ENCODE measurements at regions not wholly inside any gene's neighbourhood (a gene's known extent, or its start where the extent isn't known, plus 50 kb on each side); places are given as distances from the start of the nearest gene placed in this dataset.

DNA sequence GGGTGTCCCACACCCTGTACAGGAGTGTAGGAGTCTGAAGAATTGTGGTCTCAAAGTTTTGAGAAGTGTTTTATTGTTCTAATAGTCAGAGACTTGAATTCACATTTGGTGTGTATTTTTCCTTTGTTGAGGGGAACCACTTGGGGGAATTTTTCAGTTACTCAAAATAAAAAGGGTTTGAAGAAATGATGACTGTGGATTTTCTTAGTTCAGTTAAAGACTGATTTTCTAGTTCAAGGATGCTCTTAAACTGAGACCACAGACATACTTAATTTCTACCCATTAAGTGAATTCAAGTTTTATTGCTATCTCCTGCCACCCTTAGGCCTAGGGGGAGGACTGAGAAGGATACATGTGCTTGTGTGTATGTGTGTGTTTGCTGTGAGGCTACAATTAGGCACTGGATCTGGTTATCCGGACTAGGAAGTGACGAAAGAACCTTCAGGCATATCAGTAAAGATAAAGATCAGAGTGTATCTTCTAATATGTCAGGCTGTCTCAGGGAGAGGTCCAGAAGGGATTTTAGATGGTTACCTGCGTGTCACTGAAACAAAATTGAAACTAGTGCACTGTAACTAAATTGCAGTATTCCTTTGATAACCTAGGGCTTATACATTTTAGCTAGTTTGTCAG, 234.9 kb upstream of the DACH1 start:
- ATAC-seq: no peak
- no peak overlapping the region for H3K4me3 Mint-ChIP-seq
- no peaks in the 10 kb centered on the region for H3K4me1 Mint-ChIP-seq
- H3K27me3 Mint-ChIP-seq: no peaks in the 10 kb centered on the region
- no peak for DNase-seq
- H3K27ac Mint-ChIP-seq: no peak overlapping the region
- H3K9me3 Mint-ChIP-seq: no peaks in the 10 kb centered on the region

- Mint-ChIP-seq H3K27me3 (no peaks in the 10 kb centered on the region), H3K4me1 (no peaks in the 10 kb centered on the region), H3K4me3 (no peak overlapping the region), H3K9me3 (no peaks in the 10 kb centered on the region), H3K27ac (no peak overlapping the region)
- DNase-seq (no peak), ATAC-seq (no peak)
Measured at GRCh38 chr13:72100339-72100738, 233.3 kb upstream of the DACH1 start.

GRCh38 chr13:72097568-72097967, 230.6 kb upstream of the DACH1 start:
- Mint-ChIP-seq H3K27ac (no peak overlapping the region), H3K27me3 (no peaks in the 10 kb centered on the region), H3K4me3 (no peak overlapping the region), H3K4me1 (no peaks in the 10 kb centered on the region), H3K9me3 (no peaks in the 10 kb centered on the region)
- DNase-seq (no peak), ATAC-seq (no peak)

DNA sequence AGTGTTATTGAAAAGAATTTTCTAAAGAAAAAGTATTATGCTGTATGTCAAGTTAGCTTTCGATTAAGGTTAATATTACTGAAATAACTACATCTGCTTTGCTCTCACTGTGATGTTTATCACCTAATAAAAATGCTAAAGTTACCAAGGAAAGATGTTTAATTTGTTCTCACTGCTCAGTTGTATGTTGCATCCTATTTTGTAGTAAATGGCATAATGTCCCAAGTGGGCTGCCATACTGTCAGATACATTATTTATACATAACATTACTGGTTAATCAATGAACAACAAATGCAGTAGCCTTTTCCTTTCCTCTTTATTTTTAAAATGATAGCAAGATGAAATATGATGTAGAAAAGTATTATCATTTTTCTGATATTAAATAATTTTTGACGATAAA, 226.3 kb upstream of the DACH1 start:
- no peak overlapping the region for H3K4me3 Mint-ChIP-seq
- ATAC-seq (no peak), DNase-seq (no peak)
- H3K27me3 Mint-ChIP-seq: no peaks in the 10 kb centered on the region
- H3K9me3 Mint-ChIP-seq: peaks cover 6 to 8% of the 10 kb centered on the region in 2 donors
- H3K4me1 Mint-ChIP-seq: no peaks in the 10 kb centered on the region
- H3K27ac Mint-ChIP-seq: no peak overlapping the region

DNA sequence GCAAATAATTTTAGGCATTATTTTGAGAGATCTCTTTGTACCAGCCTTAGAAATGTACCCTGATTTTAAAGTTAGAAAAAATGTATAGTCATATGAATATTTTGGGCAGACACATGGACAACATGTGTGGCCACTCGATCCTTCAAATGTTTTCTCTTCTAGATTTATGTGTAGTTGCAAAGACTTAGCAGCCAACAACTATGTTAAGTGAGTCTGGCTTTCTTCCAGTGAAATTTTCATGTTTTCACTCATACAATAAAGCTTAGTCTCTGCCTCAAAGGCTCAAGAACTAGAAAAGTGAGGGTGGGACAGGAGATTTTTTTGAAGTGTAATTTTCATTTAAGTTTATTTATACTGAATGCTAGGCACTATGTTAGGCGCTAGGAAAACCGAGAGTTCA, 207.7 kb upstream of the DACH1 start:
- DNase-seq: no peak
- no peak for ATAC-seq
- no peaks in the 10 kb centered on the region for H3K9me3 Mint-ChIP-seq
- H3K27me3 Mint-ChIP-seq: no peaks in the 10 kb centered on the region
- H3K4me3 Mint-ChIP-seq: no peak overlapping the region
- no peaks in the 10 kb centered on the region for H3K4me1 Mint-ChIP-seq
- no peak overlapping the region for H3K27ac Mint-ChIP-seq

DNA sequence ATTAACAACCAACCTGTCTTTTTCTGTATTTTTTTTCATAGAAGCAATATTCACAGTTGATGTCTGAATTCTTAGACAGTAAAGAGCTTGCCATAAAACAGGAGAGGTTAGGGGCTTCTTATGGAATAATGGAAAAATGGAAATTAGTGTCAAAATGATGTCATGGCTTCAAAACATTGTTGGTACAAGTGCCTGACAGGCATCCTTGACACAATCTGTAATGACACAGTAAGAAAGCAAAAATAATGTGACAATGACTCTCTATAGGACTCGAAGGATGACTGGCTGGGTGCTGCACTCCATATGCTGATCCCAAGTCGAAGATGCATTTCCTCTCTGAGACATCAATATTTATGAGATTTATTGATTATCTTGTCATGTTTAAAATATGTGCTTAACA, 205.3 kb upstream of the DACH1 start:
- Mint-ChIP-seq H3K4me3 (no peak overlapping the region), H3K4me1 (no peaks in the 10 kb centered on the region), H3K9me3 (peaks cover 9% of the 10 kb centered on the region in 2 donors), H3K27ac (no peak overlapping the region), H3K27me3 (no peaks in the 10 kb centered on the region)
- no peak for ATAC-seq
- no peak for DNase-seq

DNA sequence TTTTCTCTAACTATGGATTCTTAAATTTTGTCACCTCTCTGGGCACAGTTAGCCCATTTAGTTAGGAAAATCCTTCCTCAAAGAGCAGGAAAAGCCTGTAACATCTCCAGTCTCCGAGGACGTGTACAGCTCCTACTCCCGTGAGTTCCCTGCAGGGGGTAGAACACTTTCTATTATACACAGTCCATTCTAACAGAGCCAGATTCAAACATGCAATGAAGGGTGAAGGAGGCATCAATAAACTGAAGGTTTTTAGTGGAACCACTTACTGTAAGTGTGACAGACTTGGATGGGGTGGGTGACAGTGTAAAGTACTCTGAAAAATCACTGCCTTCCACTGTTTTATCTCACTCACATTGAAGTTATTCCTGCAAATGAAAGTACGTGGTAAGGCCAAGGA, 204.7 kb upstream of the DACH1 start:
- Mint-ChIP-seq H3K9me3 (peaks cover 14% of the 10 kb centered on the region in 2 donors), H3K4me3 (no peak overlapping the region), H3K27me3 (no peaks in the 10 kb centered on the region)

DNA sequence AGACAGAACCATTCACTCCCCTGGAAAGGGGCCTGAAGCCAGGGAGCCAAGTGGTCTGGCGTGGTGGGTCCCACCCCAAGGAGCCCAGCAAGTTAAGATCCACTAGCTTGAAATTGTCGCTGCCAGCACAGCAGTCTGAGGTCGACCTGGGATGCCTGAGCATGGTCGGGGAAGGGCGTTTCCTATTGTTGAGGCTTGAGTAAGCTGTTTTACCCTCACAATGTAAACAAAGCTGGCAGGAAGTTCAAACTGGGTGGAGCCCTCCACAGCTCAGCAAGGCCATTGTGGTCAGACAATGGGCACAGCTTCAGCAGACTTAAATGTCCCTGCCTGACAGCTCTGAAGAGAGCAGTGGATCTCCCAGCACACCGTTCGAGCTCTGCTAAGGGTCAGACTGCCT, 195.6 kb upstream of the DACH1 start:
- ATAC-seq (no peak), DNase-seq (no peak)
- peak overlapping the region in 1 of 2 donors; percentile 28 for H3K27ac Mint-ChIP-seq
- peaks cover 16 to 40% of the 10 kb centered on the region in 2 donors for H3K9me3 Mint-ChIP-seq
- H3K4me1 Mint-ChIP-seq: no peaks in the 10 kb centered on the region
- no peaks in the 10 kb centered on the region for H3K27me3 Mint-ChIP-seq
- no peak overlapping the region for H3K4me3 Mint-ChIP-seq

More for the DNA sequence above, 204.7 kb upstream of the DACH1 start:
- no peaks in the 10 kb centered on the region for H3K4me1 Mint-ChIP-seq
- DNase-seq: no peak
- ATAC-seq: no peak
- no peak overlapping the region for H3K27ac Mint-ChIP-seq

DNA sequence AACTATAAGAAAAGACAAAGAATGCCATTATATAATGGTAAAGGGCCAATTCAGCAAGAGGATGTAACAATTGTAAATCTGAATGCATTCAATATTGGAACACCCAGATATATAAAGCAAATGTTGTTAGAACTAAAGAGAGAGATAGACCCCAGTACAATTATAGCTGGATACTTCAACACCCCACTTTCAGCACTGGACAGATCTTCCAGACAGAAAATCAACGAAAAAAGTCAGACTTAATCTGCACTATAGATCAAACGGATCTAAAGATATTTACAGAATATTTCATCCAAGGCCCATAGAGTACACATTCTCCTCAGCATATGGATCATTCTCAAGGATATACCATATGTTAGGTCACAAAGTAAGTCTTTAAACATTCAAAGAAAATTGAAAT, 194.6 kb upstream of the DACH1 start:
- Mint-ChIP-seq H3K9me3 (peaks cover 8 to 32% of the 10 kb centered on the region in 2 donors), H3K4me3 (no peak overlapping the region), H3K4me1 (no peaks in the 10 kb centered on the region), H3K27me3 (no peaks in the 10 kb centered on the region), H3K27ac (no peak overlapping the region)
- DNase-seq (no peak), ATAC-seq (no peak)

GRCh38 chr13:72050251-72050650, 183.2 kb upstream of the DACH1 start:
- Mint-ChIP-seq H3K4me1 (no peaks in the 10 kb centered on the region), H3K4me3 (no peak overlapping the region), H3K9me3 (peaks cover 0 to 14% of the 10 kb centered on the region in 2 donors), H3K27me3 (no peaks in the 10 kb centered on the region), H3K27ac (no peak overlapping the region)
- DNase-seq (no peak), ATAC-seq (no peak)

GRCh38 chr13:72043366-72043765, 176.4 kb upstream of the DACH1 start:
- Mint-ChIP-seq H3K9me3 (peaks cover 4 to 7% of the 10 kb centered on the region in 2 donors), H3K4me3 (no peak overlapping the region), H3K27me3 (no peaks in the 10 kb centered on the region), H3K4me1 (no peaks in the 10 kb centered on the region), H3K27ac (no peak overlapping the region)
- no peak for DNase-seq
- no peak for ATAC-seq

GRCh38 chr13:72041165-72041564, 174.2 kb upstream of the DACH1 start:
- Mint-ChIP-seq H3K9me3 (peaks cover 4 to 7% of the 10 kb centered on the region in 2 donors), H3K4me3 (no peak overlapping the region), H3K27ac (no peak overlapping the region), H3K4me1 (no peaks in the 10 kb centered on the region), H3K27me3 (no peaks in the 10 kb centered on the region)
- ATAC-seq (no peak), DNase-seq (no peak)

GRCh38 chr13:72039126-72039525, 172.1 kb upstream of the DACH1 start:
- Mint-ChIP-seq H3K4me3 (no peak overlapping the region), H3K27ac (no peak overlapping the region), H3K4me1 (no peaks in the 10 kb centered on the region), H3K27me3 (no peaks in the 10 kb centered on the region), H3K9me3 (peaks cover 4 to 7% of the 10 kb centered on the region in 2 donors)
- DNase-seq: no peak
- ATAC-seq: no peak

- Mint-ChIP-seq H3K27ac (no peak overlapping the region), H3K27me3 (no peaks in the 10 kb centered on the region), H3K9me3 (peaks cover 15 to 25% of the 10 kb centered on the region in 2 donors), H3K4me1 (no peaks in the 10 kb centered on the region), H3K4me3 (no peak overlapping the region)
- ATAC-seq (no peak), DNase-seq (no peak)
Measured at GRCh38 chr13:72029981-72030380, 163.0 kb upstream of the DACH1 start.

- Mint-ChIP-seq H3K9me3 (peaks cover 15 to 25% of the 10 kb centered on the region in 2 donors), H3K4me3 (no peak overlapping the region), H3K27ac (no peak overlapping the region), H3K27me3 (no peaks in the 10 kb centered on the region), H3K4me1 (no peaks in the 10 kb centered on the region)
- no peak for DNase-seq
- no peak for ATAC-seq
Measured at GRCh38 chr13:72025836-72026235, 158.8 kb upstream of the DACH1 start.

- DNase-seq (no peak), ATAC-seq (peak; percentile 5)
- H3K4me1 Mint-ChIP-seq: no peaks in the 10 kb centered on the region
- H3K4me3 Mint-ChIP-seq: no peak overlapping the region
- peaks cover 5 to 10% of the 10 kb centered on the region in 2 donors for H3K9me3 Mint-ChIP-seq
- H3K27me3 Mint-ChIP-seq: no peaks in the 10 kb centered on the region
- H3K27ac Mint-ChIP-seq: no peak overlapping the region
Measured at GRCh38 chr13:72023895-72024294, 156.9 kb upstream of the DACH1 start.

DNA sequence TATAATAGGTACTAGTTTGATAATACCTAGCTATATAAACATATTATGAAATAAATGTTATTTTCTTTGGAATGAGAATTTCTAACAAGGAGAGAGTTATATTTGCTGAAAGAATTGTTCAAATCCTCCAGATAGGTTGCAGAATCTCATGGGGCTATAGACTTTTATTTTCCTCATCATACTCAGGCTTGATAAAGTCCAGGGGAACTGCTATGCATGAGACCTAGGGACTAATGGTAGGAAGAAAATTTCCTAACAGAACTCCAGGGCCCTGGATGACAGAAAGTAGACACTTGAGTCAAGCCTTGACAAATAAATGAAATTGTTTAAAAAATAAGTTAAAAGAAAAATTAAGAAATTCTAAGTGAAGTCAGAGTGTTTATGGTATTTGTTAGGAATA, 138.5 kb upstream of the DACH1 start:
- Mint-ChIP-seq H3K4me1 (no peaks in the 10 kb centered on the region), H3K4me3 (no peak overlapping the region), H3K27ac (no peak overlapping the region), H3K27me3 (no peaks in the 10 kb centered on the region), H3K9me3 (peaks cover 9 to 11% of the 10 kb centered on the region in 2 donors)
- ATAC-seq (no peak), DNase-seq (no peak)
